Mesothelial cell of epicardium (in vitro differentiated cells): ENCODE measurements at regions not wholly inside any gene's neighbourhood (a gene's known extent, or its start where the extent isn't known, plus 50 kb on each side); places are given as distances from the start of the nearest gene placed in this dataset.

Source experiments
- DNase-seq, 2 experiments: peaks; one replicate each; pipeline ENCODE4 v3.0.0; 2021; ENCODE audit warnings: low spot score in 2 of 2; ENCODE audit not compliant: unreplicated experiment in 2 of 2
- H3K27ac Mint-ChIP-seq: 2 replicates; pipeline ENCODE4 v1.8.0; 2021; ENCODE audit warnings: mixed read lengths
- H3K27me3 Mint-ChIP-seq: 2 replicates; pipeline ENCODE4 v1.8.0; 2021; ENCODE audit warnings: low read depth, mixed read lengths
- H3K36me3 Mint-ChIP-seq: 2 replicates; pipeline ENCODE4 v1.8.0; 2021; ENCODE audit warnings: mixed read lengths
- H3K4me1 Mint-ChIP-seq: 2 replicates; pipeline ENCODE4 v1.8.0; 2021; ENCODE audit warnings: mixed read lengths
- H3K4me3 Mint-ChIP-seq: 2 replicates; pipeline ENCODE4 v1.8.0; 2021; ENCODE audit warnings: mild to moderate bottlenecking, moderate library complexity, mixed read lengths
- H3K9me3 Mint-ChIP-seq: 2 replicates; pipeline ENCODE4 v1.8.0; 2021; ENCODE audit warnings: mixed read lengths
- TF ChIP-seq, protein P1 (sequence below): fragments of 200-600 bp; sonication (generic); IDR thresholded peaks from one replicate; pipeline ENCODE4 v1.5.0; 2021; ENCODE audit warnings: antibody characterized with exemption; ENCODE audit not compliant: unreplicated experiment

DNA sequence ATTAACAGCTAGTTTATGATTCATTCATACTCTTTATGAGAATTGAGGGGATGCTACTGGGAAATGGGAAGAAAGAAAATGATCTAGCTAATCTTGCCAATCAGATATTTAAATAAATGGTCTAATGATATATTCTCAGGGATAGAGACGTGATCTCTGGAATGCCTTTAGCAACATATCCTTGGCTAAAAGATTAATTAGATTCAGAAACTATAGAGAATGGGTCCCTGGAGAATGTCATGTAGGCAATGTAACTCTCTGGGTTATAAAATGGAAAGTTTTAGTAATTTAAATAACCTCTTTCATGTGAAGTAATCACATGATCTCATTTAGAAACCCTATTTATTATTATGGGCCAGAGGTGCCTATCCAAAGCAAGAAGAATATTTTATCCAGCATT lies 771.0 kb upstream of the CDH2 start:
- no peak overlapping the region for H3K27ac Mint-ChIP-seq
- no peaks in the 10 kb centered on the region for H3K4me1 Mint-ChIP-seq

DNA sequence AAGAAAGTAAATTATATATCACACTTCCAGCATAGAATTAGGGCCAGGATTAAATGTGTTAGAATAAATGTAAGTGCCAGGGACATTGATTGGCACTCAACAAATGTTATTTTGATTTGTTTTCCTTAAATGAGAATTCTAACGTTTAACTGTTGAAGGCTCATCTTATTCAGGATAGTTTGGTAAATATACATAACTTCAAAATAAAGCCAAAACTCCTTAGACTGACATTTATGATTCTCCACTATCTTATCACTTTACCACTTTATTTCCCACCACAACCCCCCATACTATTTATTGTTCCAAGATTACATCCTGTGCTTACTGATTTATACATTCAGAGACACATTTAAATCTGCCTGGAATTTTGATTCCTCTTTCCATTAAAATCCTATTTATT lies 769.5 kb upstream of the CDH2 start:
- no peaks in the 10 kb centered on the region for H3K27me3 Mint-ChIP-seq
- H3K27ac Mint-ChIP-seq, result no peak overlapping the region
- TF ChIP-seq, protein P1, sequence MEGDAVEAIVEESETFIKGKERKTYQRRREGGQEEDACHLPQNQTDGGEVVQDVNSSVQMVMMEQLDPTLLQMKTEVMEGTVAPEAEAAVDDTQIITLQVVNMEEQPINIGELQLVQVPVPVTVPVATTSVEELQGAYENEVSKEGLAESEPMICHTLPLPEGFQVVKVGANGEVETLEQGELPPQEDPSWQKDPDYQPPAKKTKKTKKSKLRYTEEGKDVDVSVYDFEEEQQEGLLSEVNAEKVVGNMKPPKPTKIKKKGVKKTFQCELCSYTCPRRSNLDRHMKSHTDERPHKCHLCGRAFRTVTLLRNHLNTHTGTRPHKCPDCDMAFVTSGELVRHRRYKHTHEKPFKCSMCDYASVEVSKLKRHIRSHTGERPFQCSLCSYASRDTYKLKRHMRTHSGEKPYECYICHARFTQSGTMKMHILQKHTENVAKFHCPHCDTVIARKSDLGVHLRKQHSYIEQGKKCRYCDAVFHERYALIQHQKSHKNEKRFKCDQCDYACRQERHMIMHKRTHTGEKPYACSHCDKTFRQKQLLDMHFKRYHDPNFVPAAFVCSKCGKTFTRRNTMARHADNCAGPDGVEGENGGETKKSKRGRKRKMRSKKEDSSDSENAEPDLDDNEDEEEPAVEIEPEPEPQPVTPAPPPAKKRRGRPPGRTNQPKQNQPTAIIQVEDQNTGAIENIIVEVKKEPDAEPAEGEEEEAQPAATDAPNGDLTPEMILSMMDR, result no peak
- no peak overlapping the region for H3K4me3 Mint-ChIP-seq
- H3K36me3 Mint-ChIP-seq, result peaks cover 3% of the 10 kb centered on the region
- DNase-seq, result no peak
- peaks cover 16% of the 10 kb centered on the region for H3K9me3 Mint-ChIP-seq
- no peaks in the 10 kb centered on the region for H3K4me1 Mint-ChIP-seq

More for the DNA sequence above, 771.0 kb upstream of the CDH2 start:
- H3K36me3 Mint-ChIP-seq, result peaks cover 3% of the 10 kb centered on the region
- H3K9me3 Mint-ChIP-seq, result peaks cover 26% of the 10 kb centered on the region
- no peaks in the 10 kb centered on the region for H3K27me3 Mint-ChIP-seq
- DNase-seq, result no peak
- no peak overlapping the region for H3K4me3 Mint-ChIP-seq
- TF ChIP-seq, protein P1, result no peak

DNA sequence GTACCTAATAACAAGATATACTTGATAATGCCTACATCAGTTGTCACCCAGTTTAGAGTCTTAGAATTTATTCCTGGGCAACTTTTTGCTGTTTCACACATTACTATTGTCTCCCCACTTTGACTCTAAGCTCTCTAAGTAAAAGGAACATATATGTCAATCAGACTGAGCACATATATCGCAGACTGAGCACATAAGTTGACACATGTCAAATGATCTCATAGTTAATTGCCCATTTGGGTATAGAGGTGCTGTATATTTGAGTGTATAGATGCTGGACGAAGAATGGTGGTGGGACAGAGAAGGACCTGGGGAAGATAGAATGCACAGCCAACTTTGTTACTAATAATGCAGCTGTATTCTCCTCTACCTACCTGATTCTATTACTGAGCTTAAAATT lies 746.0 kb upstream of the CDH2 start:
- no peak for DNase-seq
- no peak overlapping the region for H3K4me3 Mint-ChIP-seq
- H3K4me1 Mint-ChIP-seq, result no peaks in the 10 kb centered on the region
- H3K27me3 Mint-ChIP-seq, result no peaks in the 10 kb centered on the region
- H3K27ac Mint-ChIP-seq, result no peak overlapping the region
- no peaks in the 10 kb centered on the region for H3K36me3 Mint-ChIP-seq
- peaks cover 4% of the 10 kb centered on the region for H3K9me3 Mint-ChIP-seq
- TF ChIP-seq, protein P1, result no peak

DNA sequence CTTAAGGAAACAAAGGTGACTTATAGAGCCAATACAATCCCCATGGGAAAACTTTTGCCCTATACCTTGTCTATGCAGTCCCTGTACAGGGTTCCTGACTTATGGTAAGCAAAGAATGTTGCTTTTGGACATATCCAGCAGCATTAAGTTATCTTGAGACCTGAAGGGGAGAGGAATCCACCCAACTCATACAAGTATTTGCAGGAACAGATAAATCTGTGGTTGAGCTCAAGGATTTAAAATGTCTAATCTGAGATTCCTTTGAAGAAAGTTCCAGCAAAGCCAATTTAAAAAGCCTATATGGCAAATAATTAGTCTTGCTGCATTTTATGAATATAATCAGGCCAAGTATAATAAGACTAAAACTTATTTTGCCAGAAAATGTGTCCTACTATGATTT lies 739.5 kb upstream of the CDH2 start:
- H3K9me3 Mint-ChIP-seq, result peaks cover 11% of the 10 kb centered on the region
- H3K36me3 Mint-ChIP-seq, result peaks cover 6% of the 10 kb centered on the region
- TF ChIP-seq, protein P1, result no peak
- H3K4me3 Mint-ChIP-seq, result no peak overlapping the region
- no peak for DNase-seq
- H3K4me1 Mint-ChIP-seq, result no peaks in the 10 kb centered on the region
- H3K27me3 Mint-ChIP-seq, result no peaks in the 10 kb centered on the region
- no peak overlapping the region for H3K27ac Mint-ChIP-seq

DNA sequence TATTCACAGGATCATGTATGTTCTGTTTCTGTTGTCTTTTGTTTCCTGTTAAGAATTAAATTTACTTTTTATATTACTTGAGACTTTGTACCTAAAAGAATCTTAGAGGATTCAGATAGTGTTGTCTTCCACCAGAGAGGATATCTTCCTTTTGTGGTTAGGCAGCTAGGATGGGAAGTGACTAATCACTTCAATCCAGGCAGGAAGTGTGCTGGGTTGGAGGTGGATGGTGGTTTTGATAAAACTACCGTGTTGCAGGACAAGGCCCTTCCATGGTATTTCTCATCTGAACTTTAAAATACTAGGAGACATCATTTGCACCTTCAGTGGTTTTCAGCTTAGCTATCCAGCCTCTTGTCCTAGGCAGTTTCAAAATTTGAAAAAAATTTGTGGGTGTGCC lies 728.6 kb upstream of the CDH2 start:
- no peaks in the 10 kb centered on the region for H3K4me1 Mint-ChIP-seq
- no peak overlapping the region for H3K4me3 Mint-ChIP-seq

More for the DNA sequence above, 728.6 kb upstream of the CDH2 start:
- Mint-ChIP-seq H3K27ac (no peak overlapping the region), H3K9me3 (peaks cover 5% of the 10 kb centered on the region), H3K36me3 (no peaks in the 10 kb centered on the region), H3K27me3 (peaks cover 2% of the 10 kb centered on the region)
- no peak for DNase-seq
- TF ChIP-seq, protein P1, result no peak
